ENCODE measurements at regions not wholly inside any gene's neighbourhood (a gene's known extent, or its start where the extent isn't known, plus 50 kb on each side); places are given as distances from the start of the nearest gene placed in this dataset.
"Not testable (repeated sequence)": the region's sequence is repeated elsewhere in the genome, so short reads cannot be mapped to it uniquely, and the experiment has no call there.

GRCh38 chr4:186414390-186414789 is 141.0 kb downstream of the MTNR1A start:
- TF ChIP-seq CTCF (IDR thresholded peaks at IDR 0.05; ENCODE audit: low read depth, low read length) = no peak
- no peak overlapping the region for H3K4me3 ChIP-seq (replicated peaks in 1 of 2; ENCODE audit: low read depth in 2 of 2, low read length in 2 of 2)
- no peak for DNase-seq (ENCODE audit: low read depth in 2 of 2)

- no peak overlapping the region for H3K4me3 ChIP-seq (replicated peaks in 1 of 2; ENCODE audit: low read depth in 2 of 2, low read length in 2 of 2)
- no peak for TF ChIP-seq CTCF (IDR thresholded peaks at IDR 0.05; ENCODE audit: low read depth, low read length)
- no peak for DNase-seq (ENCODE audit: low read depth in 2 of 2)
These were observed 140.0 kb downstream of the F11 start for GRCh38 chr4:186405957-186406356.

- no peak for TF ChIP-seq CTCF (IDR thresholded peaks at IDR 0.05; ENCODE audit: low read depth, low read length)
- no peak for DNase-seq (ENCODE audit: low read depth in 2 of 2)
- no peak overlapping the region for H3K4me3 ChIP-seq (replicated peaks in 1 of 2; ENCODE audit: low read depth in 2 of 2, low read length in 2 of 2)
These were observed 138.7 kb downstream of the F11 start for GRCh38 chr4:186404562-186405134.

- TF ChIP-seq CTCF (IDR thresholded peaks at IDR 0.05; ENCODE audit: low read depth, low read length) = no peak
- DNase-seq (ENCODE audit: low read depth in 2 of 2) = peak; percentile 31 to 55
- H3K4me3 ChIP-seq (replicated peaks in 1 of 2; ENCODE audit: low read depth in 2 of 2, low read length in 2 of 2) = no peak overlapping the region
These were observed 134.7 kb downstream of the F11 start for GRCh38 chr4:186400676-186401075.

GRCh38 chr4:186392017-186392416 is 126.0 kb downstream of the F11 start:
- no peak overlapping the region for H3K4me3 ChIP-seq (replicated peaks in 1 of 2; ENCODE audit: low read depth in 2 of 2, low read length in 2 of 2)
- TF ChIP-seq CTCF (IDR thresholded peaks at IDR 0.05; ENCODE audit: low read depth, low read length) = no peak
- no peak for DNase-seq (ENCODE audit: low read depth in 2 of 2)

- H3K4me3 ChIP-seq (replicated peaks in 1 of 2; ENCODE audit: low read depth in 2 of 2, low read length in 2 of 2); DNase-seq (ENCODE audit: low read depth in 2 of 2): not testable (repeated sequence)
These were observed 118.3 kb downstream of the F11 start for GRCh38 chr4:186384328-186384727.

GRCh38 chr4:186368281-186368680 is 102.3 kb downstream of the F11 start:
- no peak for TF ChIP-seq CTCF (IDR thresholded peaks at IDR 0.05; ENCODE audit: low read depth, low read length)
- no peak overlapping the region for H3K4me3 ChIP-seq (replicated peaks in 1 of 2; ENCODE audit: low read depth in 2 of 2, low read length in 2 of 2)
- DNase-seq (ENCODE audit: low read depth in 2 of 2) = no peak
